ENCODE measurements at regions not wholly inside any gene's neighbourhood (a gene's known extent, or its start where the extent isn't known, plus 50 kb on each side); places are given as distances from the start of the nearest gene placed in this dataset.
"Not testable (repeated sequence)": the region's sequence is repeated elsewhere in the genome, so short reads cannot be mapped to it uniquely, and the experiment has no call there.

DNA sequence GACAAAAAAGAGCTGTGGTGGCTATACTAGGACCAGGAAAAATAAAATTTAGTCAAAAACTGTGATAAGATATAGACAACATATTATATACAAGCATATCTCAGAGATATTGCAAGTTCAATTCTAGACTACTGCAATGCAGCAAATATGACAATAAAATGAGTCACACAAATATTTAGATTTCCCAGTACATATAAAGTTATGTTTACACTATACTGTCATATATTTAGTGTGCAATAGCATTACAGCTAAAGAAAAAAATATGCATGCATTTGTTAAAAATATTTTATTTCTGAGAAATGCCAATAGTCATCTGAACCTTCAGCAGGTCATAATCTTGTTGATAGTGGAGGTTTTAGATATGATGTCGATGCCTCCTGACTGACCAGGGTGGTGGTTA lies 72.1 kb downstream of the AKR1C4 start:
- DNase-seq (ENCODE audit: low read depth in 3 of 3, low spot score in 1 of 3) = no peak

DNA sequence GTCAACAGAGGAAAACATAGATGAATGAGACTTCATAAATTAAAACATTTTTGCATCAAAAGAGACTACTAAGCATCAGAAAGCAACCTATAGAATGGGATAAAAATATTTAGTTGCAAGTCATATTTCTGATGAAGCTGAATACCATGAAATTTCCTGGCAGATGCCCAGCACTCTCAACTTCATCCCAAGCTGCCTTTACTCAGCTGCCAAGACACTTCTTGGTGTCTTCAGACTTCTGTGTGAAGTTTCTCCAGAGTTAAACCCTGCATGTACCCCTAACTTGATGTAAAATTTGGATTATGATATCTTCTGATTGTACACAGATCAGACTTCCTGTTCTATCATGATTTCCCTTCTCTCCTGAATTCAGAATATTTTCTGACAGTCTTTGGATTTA lies 73.2 kb downstream of the AKR1C4 start:
- no peak for DNase-seq (ENCODE audit: low read depth in 3 of 3, low spot score in 1 of 3)

DNA sequence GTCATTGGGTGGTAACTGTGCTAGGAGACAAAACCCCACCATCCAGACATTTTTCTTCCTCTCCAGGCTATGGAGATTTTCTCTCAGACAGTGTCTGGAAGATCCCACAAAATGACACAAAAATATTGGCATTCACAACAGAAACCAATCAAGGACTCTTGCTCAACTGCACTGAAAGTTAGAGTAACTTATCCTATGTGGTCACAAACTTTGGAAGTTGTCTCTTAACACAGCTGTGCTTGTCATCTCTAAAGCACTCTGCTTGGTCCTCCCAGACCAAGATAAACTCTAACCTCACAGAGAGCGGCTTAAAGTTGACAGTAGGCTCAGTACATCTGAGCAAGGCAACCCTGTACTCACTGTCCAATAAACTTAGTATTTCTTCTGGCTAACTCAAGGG lies 74.9 kb downstream of the AKR1C4 start:
- DNase-seq (ENCODE audit: low read depth in 3 of 3, low spot score in 1 of 3) = no peak

DNA sequence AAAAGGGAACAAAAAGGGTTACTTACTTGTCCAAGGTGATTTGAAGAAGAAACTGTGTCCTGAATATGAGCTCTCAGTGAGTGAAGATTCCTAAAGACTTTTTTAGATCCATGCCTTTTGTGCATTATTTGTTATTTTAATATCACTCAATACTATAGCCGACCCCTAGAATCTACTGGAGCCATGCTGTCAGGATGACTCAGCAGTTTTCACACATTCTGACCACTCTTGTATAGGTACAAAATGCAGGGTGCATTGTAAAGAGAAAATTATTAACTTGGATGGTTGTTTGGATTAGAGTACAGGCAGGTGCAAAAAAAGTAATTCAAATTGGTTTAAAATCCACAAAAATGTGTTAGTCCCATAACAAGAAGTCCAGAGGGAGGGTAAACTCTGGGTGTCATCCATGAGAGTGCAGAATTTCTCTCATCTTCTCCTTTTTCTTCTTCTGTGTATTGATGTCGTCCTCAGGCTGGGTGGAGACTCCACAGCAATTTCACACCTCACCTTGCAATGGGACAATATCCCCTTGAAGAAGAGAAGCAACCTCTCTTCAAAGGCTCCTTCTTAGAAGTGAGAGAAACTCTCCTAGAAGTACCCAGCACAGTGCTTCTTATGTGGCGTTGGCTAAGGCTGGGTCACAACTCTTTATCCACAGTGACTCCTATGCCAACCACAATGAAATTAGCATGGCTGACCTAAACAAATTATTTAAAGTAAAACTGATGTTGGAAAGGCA lies 75.6 kb downstream of the AKR1C4 start:
- DNase-seq (ENCODE audit: low read depth in 3 of 3, low spot score in 1 of 3) = no peak

DNA sequence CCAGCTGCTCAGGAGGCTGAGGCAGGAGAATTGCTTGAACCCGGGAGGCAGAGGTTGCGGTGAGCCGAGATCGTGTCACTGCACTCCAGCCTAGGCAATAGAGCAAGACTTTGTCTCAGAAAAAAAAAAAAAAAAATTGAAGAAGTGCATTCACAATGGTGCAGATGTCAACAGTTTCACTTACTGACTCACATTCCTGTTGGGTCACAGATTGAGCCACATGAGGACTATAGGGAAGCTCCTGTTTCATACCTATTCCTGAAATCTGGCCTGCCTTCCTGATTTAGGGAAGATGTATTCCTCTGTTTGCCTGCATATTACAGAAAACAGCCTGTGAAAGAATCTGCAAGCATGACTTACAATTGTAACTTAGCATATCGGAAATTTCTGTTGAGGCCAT lies 78.2 kb downstream of the AKR1C4 start:
- DNase-seq (ENCODE audit: low read depth in 3 of 3, low spot score in 1 of 3) = no peak

DNA sequence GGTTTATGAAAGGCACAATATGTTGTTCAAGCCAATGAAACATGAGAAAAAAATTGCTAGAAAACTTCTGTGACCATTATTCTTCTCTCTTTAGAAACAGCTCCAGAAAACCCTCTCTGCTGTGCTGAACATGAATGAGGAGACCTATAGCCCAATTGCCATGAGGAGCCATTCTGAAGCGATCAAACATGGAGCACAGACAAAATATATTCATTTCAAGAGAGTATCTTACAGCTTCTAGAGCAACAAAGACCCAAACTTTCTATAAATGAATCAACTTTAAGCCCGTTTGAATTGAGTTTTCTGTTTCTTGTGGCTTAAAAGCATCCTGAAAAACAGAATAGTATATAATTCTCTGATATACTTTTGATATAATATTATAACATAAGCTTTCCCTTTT lies 83.4 kb upstream of the UCN3 start:
- DNase-seq (ENCODE audit: low read depth in 3 of 3, low spot score in 1 of 3) = no peak

DNA sequence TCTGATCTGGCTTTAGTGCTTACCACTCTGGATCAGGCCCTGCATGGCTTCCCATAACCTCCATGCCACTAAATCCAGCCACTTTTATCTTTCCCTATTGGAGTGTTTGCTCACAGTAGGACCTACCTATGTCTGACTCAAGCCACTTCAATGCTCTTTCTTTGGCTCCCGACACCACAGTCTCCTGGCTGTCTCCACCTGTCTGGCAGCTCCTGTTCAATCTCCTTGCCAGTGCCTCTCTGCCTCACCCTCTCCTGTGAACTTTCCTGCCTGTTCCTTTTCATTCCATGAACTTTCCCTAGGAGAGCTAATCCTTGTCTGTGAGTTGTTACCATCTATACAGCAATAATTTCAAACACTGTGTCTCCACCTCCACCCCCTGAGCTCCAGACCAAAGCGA lies 82.6 kb upstream of the UCN3 start:
- DNase-seq (ENCODE audit: low read depth in 3 of 3, low spot score in 1 of 3) = no peak

DNA sequence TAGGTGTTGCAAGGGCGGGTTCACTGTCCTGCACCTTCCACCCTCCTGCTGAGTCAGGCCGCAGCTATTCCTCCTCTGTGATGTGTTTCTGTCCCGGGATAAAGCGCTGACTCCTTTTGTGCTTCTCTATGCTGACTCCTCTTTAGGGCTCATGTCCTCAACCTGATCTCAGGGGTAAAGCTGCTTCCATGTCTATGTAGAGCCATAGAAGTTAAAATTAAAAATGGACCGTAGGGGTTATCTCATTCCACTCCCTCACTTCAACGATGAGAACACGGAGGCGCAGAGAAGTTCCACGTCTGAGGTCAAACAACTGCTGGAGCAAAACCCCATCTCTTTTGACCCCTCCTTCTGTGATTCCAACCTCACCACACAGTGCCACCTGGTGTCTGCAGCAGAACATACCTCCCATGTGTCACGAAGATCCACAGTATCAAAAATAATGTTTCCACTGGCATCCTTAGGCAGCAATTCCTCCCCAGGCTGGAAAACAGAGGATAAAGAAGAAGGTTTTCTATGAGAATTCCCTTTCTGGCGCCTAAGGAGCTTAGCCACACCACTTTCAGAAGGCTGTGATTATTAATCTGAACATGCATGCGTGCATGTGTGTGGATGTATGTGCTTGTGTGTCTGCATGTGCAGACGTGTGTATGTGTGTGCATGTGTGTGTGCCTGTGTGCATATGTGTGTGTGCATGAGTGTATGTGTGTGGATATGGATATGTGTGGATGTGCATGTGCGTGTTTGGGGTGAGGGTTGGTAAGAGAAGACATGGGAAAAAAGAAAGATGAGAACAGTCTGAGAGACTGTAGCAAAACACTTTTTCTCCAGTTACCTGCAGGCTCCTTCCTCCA lies 81.2 kb upstream of the UCN3 start:
- peak in 1 of 3 donors; percentile 35 for DNase-seq (ENCODE audit: low read depth in 3 of 3, low spot score in 1 of 3)

DNA sequence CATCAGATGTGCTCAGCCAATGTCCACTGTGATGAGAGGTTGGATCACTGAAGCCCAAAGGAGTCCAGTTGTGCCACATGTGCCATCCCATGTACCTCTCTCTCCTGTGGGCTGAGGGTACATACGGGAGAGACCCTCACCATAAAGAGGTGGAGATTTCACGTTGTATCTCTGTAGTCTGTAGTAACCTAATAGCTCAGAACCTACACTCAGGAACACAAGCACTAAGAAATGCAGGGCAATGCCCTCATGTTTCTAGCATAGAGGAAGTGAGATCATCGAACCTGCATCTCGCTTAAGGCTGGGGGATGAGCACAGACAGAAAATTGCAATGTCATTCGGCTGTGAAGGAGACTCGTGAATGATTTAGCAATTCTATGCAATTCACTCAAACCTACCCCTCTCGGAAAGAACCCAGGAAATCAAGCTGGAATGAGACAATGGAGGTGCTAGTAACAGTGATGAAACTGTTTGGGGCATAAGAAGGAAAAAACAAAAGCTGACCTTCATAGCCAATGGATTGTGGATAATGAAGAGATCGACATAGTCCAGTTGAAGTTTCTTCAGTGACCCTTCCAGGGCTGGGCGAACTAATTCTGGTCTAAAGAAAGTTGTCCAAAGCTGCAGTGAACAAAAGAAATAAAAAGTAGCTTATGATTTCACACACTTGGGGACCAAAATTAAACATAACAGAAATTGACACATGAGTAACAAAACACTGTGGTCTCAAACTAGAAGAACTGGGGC lies 80.3 kb upstream of the UCN3 start:
- no peak for DNase-seq (ENCODE audit: low read depth in 3 of 3, low spot score in 1 of 3)

DNA sequence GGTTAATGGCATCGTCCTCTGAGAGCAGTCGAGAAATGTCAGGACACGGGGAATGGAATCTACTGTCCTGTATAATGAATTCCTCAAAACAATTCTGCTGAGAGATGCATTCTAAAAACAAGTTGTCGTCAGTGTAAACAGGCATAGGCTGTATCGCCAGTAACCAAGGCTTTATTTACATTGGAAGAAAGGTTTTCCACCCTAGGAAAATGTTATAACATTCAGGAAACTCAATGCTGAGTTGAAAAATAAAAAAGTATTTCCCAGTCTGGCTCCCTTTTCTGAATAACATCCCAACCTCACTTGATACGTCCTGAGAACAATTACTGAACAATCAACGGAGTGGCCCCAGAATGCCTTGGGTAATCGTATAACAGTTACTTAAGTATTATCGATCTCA lies 79.6 kb upstream of the UCN3 start:
- no peak for DNase-seq (ENCODE audit: low read depth in 3 of 3, low spot score in 1 of 3)

DNA sequence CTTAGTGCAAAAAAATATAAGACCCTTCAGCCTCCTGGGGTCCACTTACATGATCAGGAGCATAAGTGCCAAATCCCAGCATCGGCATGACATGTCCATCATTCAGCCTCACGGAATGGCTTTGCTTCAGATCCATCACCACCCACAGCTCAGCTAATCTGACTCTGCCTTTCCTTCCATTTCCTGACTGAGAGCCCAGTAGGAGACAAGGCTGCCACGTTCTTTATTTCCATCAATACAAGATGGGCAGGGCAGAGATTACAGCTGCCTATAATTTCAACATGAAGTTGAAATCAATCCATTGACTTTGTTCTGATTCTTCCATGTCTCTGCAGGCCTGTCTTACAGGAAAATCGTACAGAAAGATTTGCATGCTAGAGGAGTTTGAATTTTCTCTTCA lies 76.4 kb upstream of the UCN3 start:
- no peak for DNase-seq (ENCODE audit: low read depth in 3 of 3, low spot score in 1 of 3)

DNA sequence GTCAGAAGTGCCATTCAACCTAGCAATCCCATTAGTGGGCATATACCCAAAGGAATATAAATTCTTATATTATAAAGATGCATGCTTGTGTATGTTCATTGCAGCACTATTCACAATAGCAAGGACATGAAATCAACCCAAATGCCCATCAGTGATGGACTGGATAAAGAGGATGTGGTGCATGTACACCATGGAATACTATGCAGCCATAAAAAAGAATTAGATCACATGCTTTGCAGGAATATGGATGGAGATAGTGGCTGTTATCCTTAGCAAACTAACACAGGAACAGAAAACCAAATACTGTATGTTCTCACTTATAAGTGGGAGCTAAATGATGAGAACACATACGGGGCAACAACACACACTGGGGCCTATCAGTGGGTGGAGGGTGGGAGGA lies 75.5 kb upstream of the UCN3 start:
- DNase-seq (ENCODE audit: low read depth in 3 of 3, low spot score in 1 of 3) = not testable (repeated sequence)

DNA sequence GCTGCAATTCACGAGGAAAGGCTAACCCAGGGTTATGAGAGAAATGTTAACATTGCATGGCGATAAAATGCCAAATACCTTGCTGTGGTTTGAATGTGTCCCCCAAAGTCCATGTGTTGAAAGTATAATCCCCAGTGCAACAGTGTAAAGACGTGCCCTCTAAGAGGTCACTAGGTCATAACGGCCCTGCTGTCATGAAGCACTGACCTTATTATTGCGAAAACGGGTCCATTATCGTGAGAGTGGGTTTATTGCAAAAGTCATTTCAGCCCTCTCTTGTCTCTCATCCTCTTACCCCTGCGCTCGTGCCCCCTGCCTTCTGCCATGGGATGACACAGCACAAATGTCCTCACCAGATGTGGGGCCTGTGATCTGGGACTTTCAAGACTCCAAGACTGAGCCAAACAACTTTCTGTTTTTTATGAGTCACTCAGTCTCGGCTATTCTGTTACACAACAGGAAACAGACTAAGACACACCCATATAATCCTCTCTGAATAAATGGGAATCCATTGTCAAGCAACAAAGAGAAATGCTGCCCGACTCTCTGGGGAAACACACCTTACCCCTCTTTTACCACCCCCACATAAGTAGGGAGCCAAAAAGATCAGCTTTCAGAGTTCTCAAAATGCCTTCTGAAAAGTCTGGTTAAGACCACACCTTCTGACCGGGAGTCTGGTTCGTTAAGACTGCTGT lies 73.1 kb upstream of the UCN3 start:
- DNase-seq (ENCODE audit: low read depth in 3 of 3, low spot score in 1 of 3) = peak in 2 of 3 donors; percentile 41 to 47

DNA sequence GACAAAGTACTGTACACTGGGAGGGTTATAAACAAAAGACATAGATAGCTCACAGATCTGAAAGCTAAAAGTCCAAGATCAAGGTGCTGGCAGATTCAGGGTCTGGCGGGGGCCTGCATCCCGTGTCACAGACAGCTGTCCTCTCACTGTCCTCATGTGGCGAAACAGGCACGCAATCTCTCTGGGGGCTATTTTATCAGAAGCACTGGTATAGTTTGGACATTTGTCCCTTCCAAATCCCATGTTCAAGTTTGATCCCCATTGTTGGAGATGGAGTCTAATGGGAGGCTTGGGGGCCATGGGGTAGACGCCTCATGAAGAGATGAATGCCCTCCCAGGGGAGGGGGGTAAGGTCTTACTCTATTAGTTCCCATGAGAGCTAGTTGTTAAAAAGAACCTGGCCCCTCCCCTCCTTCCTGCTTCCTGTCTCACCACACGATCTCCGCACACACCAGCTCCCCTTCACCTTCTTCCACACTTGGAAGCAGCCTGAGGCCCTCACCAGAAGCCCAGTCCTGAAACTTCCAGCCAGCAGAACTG lies 72.5 kb upstream of the UCN3 start:
- peak in 1 of 3 donors; percentile 29 for DNase-seq (ENCODE audit: low read depth in 3 of 3, low spot score in 1 of 3)

DNA sequence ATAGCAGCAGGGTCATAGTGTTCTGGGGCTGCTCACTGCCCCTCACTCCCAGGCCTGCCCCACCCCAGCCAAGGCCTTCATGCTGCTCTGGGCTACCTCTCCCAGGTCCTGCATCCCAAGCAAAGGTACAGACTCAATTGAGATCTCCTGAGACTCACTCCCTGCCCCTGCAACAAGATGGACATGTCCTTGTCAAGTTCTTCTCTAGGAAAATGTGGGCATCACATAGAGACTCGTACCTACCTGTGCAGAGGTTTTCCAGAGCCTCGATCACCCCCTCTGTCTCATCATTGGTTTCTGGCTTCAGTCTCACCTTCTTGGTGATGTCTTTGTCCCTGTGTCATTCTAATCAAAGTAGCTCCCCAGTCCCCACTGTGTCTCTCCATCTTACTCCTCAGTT lies 71.8 kb upstream of the UCN3 start:
- not testable (repeated sequence) for DNase-seq (ENCODE audit: low read depth in 3 of 3, low spot score in 1 of 3)

DNA sequence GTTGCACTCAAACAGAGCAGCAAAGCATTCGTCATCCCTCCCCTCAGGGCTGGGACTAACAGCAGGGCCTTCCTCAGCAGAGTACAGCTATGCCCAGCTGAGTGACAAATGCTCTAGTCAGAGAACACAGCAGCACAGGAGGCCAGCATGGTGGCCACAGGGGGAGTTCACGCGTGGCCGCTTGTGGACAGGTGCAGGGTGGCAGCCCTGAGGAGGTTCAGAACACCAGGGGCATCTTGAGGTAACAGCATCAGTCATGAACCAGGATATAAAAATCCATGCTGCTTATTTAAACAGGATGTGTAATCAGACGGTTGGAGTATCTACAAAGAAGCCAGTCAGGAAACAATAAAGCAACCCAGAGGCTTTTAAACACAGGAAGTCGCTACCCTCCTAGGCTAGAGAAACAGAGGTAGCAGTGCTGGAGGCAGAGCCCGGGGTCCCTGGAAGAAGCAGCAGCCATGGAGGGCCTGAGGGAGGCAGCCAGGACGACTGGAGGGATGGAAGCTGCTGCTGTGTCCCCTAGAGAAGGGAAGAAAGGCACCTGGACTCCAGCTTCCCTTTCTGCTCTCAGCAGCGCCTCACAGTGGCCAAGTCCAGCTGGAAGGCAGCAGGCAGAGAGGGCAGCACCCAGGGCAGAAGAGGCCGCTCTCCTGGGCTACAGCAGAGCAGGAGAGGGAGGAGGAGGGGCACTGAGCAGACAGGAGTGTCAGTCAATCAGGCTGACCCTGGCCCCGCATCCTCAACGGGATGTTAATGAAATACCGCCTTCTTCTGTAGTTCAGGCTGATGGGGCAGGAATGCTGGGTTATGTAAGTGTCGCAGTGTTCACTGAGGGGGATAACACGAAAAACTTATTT lies 70.8 kb upstream of the UCN3 start:
- DNase-seq (ENCODE audit: low read depth in 3 of 3, low spot score in 1 of 3) = peak in 2 of 3 donors; percentile 34 to 69

DNA sequence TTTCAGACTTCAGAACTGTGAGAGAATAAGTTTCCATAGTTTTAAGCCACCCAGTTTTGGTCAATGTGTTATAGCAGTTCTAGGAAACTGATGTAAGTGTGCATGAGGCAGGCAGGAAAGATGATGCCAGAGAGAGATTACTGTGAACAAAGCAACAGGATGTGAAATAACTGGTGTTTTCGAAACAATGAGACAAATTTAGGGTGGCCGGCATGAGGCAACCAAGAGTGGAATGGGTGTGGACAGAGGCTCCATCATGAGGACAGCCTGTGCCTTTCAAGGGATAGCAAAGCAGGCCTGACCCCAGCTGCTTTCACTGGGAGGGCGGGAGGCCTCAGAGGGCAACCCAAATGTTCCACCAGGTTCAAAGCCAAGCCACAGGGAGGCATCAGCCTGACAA lies 67.3 kb upstream of the UCN3 start:
- no peak for DNase-seq (ENCODE audit: low read depth in 3 of 3, low spot score in 1 of 3)

DNA sequence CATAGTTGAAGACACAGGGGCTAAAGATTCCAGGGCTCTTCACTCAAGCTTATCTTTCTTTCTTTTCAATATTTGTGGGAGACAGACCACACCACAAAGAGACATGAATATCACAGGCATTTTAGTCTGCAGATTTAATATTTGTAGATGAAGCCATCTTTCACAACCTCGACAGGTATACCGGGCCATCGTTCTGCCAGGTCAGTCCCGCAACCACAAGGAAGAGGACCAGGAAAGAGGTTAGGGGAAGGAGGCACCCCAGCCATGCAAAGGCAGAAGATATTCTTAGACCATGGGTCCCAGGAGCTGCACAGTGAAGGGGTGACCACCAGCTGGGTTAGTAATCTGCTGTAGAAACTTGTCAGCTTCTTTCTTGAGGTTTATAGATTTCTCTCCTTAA lies 66.8 kb upstream of the UCN3 start:
- DNase-seq (ENCODE audit: low read depth in 3 of 3, low spot score in 1 of 3) = no peak

DNA sequence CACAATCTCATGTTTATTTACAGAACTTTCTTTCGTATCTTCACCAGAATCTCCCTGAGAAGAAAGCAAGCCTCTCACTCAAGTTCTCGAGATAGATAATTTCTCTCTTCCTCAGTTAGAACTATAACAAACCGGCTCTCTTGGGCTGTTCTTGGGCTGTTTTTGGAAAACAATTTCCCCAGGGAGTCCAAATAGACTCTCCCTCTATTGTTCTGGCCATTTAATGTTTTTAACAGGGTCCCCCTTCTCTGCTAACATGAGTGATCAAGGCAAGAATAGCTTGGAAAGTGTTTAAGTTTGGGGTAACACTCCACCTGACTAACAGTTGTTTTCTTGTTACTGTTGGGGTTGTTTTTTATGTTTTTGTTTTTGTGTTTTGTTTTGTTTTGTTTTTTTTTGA lies 64.8 kb upstream of the UCN3 start:
- no peak for DNase-seq (ENCODE audit: low read depth in 3 of 3, low spot score in 1 of 3)

DNA sequence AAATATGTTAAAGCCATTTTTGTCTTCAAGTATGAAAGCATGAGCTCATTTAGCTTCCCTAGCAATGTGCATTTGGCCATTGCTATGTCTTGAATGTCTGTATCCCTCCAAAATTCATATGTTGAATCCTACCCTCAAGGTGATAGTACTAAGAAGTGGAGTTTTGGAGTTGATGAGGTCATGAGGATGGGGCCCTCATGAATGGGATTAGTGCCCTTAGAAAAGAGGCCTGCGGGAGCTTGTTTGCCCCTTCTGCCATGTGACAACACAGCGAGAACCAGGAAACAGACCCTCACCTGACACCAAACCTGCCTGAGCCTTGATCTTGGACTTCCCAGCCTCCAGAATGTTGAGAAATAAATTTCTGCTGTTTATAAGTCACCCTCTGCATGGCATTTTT lies 61.3 kb upstream of the UCN3 start:
- no peak for DNase-seq (ENCODE audit: low read depth in 3 of 3, low spot score in 1 of 3)
